GM12873 (cell line): ENCODE measurements at regions not wholly inside any gene's neighbourhood (a gene's known extent, or its start where the extent isn't known, plus 50 kb on each side); places are given as distances from the start of the nearest gene placed in this dataset.

Source experiments
- TF ChIP-seq, protein P1 (sequence below): IDR thresholded peaks from 2 replicates; pipeline ENCODE4 v1.5.1; 2012; ENCODE audit warnings: low read depth, mild to moderate bottlenecking, moderate library complexity, low read length, control low read depth; ENCODE audit not compliant: insufficient read depth; ENCODE audit errors: missing control alignments

DNA sequence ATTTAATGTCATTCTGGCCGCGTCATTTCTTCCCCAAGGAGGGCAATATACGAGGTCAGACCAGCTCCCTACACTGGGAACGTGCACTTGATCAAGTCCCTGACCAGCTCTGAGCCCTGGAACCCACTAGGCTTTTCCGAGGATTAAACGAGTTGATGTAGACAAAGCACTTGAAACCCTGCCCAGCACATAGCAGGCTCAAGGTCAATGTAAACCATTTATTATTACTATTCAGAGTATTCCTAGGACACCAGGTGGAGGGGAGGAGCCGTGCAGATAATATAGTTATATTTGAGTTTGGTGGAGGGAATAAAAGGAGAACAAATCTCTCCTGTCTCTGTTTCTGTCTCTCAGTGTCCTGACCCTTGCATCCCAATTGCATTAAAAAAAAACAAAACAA lies 174.1 kb upstream of the IGSF21 start:
- TF ChIP-seq, protein P1, sequence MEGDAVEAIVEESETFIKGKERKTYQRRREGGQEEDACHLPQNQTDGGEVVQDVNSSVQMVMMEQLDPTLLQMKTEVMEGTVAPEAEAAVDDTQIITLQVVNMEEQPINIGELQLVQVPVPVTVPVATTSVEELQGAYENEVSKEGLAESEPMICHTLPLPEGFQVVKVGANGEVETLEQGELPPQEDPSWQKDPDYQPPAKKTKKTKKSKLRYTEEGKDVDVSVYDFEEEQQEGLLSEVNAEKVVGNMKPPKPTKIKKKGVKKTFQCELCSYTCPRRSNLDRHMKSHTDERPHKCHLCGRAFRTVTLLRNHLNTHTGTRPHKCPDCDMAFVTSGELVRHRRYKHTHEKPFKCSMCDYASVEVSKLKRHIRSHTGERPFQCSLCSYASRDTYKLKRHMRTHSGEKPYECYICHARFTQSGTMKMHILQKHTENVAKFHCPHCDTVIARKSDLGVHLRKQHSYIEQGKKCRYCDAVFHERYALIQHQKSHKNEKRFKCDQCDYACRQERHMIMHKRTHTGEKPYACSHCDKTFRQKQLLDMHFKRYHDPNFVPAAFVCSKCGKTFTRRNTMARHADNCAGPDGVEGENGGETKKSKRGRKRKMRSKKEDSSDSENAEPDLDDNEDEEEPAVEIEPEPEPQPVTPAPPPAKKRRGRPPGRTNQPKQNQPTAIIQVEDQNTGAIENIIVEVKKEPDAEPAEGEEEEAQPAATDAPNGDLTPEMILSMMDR, result no peak

DNA sequence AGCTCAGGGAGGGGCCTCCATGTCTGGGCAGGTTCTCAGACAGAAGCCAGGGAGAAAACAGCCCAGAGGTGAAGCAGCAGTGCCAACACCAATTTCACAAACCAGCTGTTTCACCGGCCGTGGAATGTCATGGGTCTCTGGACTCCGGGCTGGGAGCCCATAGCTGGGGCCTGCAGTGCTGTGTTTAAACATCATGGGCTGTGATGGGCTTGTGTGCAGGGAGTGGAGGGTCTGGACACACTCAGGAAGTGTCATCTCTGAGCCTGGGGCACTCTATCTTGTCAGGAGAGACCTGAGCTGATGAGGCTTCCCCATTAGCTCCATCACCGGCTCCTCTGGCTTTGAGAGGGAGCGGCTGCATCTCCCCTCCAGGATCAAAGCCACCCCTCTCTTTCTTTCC lies 173.6 kb upstream of the IGSF21 start:
- TF ChIP-seq, protein P1, result no peak

DNA sequence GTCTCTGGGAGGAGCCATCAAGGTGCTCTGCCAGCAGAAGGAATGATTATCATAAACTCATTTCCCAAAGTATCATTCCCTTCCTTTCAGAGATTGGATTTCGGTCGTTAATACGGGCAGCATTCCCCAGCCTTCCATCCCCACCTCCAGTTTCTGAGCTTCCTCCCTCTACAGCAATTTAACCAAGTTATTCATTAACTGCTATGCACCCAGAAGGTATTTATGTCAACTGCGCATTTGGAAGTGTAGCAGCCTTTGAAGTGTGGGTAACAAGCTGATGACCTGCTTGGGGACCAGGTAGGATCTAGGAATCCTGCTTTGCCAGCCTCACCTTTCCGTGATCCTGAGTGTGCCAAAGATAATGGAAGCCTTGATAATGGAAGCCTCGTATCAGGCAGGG lies 172.4 kb upstream of the IGSF21 start:
- TF ChIP-seq, protein P1, result no peak

DNA sequence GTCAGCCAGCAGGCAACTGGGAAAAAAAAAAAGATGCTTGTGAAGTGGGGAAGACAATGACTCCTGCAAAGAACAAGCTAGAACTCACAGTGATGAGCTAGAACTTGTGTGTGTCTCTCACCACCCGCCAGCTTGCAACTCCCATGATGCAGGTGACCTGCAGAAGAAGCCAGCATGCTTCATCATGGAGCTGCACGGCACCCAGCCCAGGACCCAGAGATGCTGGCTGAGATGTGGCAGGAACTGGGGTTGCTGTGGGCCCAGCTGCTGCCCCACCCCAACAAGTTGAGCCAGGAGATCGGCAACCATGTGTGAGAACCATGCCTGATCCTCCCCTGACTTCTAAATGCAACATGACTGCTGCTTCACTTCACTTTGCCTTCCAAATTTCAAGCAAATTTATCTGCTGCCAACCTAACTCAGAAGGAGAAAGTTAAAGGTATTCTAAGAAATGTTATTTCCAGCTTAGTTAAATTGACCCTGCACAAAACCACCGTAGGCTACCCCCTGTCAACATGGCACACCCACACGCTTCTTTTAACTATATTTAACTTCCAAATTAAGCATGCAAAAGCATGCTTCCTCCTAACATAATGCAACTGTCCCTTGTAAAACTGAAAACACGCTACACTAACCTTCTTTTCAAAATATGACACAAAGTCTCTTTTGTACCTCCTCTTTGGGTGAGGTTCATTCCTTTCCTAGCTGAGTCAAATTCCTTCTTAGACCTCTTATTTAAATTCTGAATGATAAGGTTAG lies 166.0 kb upstream of the IGSF21 start:
- TF ChIP-seq, protein P1, result no peak

DNA sequence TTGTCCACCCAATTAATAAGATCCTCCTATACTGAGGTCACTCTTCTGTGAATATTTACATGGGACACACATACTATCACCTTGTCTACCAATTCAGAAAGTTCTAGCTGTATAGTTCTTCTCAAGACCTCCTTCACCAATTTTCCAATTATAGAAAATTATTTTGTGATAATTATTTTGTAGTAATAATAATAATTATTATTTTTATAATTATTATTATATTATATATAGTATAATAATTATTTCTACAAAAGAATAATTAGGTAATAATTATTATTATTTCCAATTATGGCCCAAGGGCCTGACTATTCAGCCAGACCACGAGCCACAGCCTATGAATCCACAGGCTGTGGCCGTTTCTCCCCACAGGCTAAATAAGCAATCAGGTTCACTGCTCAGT lies 164.1 kb upstream of the IGSF21 start:
- TF ChIP-seq, protein P1, result no peak

DNA sequence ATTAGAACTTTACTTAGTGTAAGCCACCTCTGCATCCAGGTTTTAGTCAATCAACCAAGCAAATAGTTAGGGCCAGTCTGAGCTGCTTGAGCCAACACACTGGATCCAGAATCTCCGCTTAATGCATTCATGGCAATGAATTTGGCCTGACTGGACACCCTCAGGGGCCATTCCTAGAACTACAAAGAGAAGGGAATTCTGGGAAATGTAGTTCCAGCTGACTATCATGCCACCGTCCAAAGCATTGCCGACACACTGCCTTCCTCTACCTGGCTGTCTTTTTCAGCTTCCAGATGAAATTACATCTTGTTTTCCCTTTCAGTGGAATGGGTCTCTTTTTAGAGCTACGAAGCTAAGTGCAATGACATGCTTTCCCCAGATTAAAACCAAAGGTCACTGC lies 163.0 kb upstream of the IGSF21 start:
- TF ChIP-seq, protein P1, result no peak

DNA sequence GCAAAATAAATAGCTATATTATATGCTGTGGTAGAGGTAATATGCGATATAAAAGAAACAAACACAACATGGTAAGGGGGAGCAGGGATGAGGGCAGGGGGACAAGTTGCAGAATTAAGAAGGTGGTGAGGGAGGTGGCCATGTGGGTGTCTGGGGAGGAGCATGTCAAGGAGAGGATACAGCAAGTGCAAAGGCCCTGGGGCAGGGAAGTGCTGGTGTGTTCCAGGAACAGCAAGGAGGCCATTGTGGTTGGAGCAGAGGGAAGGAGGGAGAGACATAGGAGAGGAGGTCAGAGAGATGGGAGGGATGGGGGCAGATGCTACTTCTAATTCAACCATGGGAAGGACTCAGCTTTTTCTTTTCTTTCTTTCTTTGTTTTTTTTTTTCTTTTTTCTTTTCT lies 161.2 kb upstream of the IGSF21 start:
- TF ChIP-seq, protein P1, result no peak
